T-helper 2 cell treated with Interferon-gamma antibody and Interleukin-4, amounts not matched to agents 5 μg/mL and 100 μg/mL, for 36 hours (primary cell): ENCODE measurements at regions not wholly inside any gene's neighbourhood (a gene's known extent, or its start where the extent isn't known, plus 50 kb on each side); places are given as distances from the start of the nearest gene placed in this dataset.
"Not testable (repeated sequence)": the region's sequence is repeated elsewhere in the genome, so short reads cannot be mapped to it uniquely, and the experiment has no call there.

Source experiments
- DNase-seq: peaks from one replicate; pipeline ENCODE4 v3.0.0; 2021; ENCODE audit warnings: low spot score
- H3K27ac Mint-ChIP-seq: one replicate; pipeline ENCODE4 v1.8.0; 2021; ENCODE audit warnings: mild to moderate bottlenecking, mixed read lengths
- H3K27me3 Mint-ChIP-seq: one replicate; pipeline ENCODE4 v1.8.0; 2021; ENCODE audit warnings: low read depth, mixed read lengths
- H3K36me3 Mint-ChIP-seq: one replicate; pipeline ENCODE4 v1.8.0; 2021; ENCODE audit warnings: low read depth, mixed read lengths
- H3K4me1 Mint-ChIP-seq: one replicate; pipeline ENCODE4 v1.8.0; 2021; ENCODE audit warnings: low read depth, mixed read lengths
- H3K4me3 Mint-ChIP-seq: one replicate; pipeline ENCODE4 v1.8.0; 2022; ENCODE audit warnings: mild to moderate bottlenecking, moderate library complexity, mixed read lengths
- H3K9me3 Mint-ChIP-seq: one replicate; pipeline ENCODE4 v1.8.0; 2021; ENCODE audit warnings: mixed read lengths

DNA sequence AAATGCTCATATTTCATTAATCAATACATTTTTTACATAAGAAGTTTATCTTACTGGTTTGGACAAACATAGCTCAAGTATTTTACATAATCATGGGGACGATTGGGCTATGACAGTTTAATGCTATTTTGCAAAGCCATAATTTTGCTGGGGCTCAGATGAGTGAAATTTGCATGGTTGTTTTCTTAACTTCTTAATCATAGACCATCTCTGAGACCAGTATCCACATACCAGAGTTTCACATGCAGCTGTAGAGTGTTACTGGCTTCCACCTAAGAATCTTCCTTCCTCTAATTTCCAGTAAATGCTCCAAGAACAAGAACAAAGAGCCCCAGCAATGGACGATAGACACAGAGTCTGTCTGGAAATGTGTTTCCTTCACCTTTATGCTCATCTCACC, 303.0 kb upstream of the TMEM132C start:
- H3K27ac Mint-ChIP-seq: no peak overlapping the region
- H3K4me1 Mint-ChIP-seq: no peaks in the 10 kb centered on the region
- H3K4me3 Mint-ChIP-seq: no peak overlapping the region
- DNase-seq: no peak
- H3K9me3 Mint-ChIP-seq: peaks cover 28% of the 10 kb centered on the region
- no peaks in the 10 kb centered on the region for H3K27me3 Mint-ChIP-seq
- H3K36me3 Mint-ChIP-seq: no peaks in the 10 kb centered on the region

DNA sequence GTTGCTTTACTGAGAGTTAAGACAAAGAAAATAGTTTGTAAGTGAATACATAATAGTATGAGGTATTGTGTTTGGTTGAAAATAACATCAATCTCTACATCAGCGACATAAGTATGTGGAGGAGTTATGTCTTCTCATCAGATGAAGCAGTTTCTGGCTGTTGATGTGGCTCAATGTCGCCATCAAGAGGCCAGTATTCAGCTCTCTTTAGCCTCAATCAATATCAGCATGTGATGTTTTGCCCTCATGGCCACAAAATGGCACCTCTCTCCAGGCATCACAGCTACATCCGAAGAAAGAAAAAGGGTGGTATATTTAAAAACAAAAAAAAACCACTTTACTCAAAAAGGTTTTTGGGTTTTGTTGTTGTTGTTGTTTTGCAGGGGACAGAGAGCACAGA, 302.3 kb upstream of the TMEM132C start:
- Mint-ChIP-seq H3K4me3 (no peak overlapping the region), H3K4me1 (no peaks in the 10 kb centered on the region), H3K27ac (no peak overlapping the region), H3K36me3 (no peaks in the 10 kb centered on the region), H3K27me3 (no peaks in the 10 kb centered on the region), H3K9me3 (peaks cover 32% of the 10 kb centered on the region)
- no peak for DNase-seq

DNA sequence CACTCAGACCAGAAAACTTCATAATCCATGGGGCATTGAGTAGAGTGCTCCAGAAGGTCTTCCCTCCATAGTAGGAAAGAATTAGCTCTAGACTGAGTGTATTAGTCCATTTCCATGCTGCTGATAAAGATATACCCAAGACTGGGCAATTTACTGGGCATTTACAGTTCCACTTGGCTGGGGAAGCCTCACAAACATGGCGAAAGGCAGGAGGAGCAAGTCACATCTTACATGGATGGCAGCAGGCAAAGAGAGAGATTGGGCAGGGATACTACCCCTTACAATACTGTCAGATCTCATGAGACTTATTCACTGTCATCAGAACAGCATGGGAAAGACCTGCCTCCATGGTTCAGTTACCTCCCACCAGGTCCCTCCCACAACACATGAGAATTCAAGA, 300.6 kb upstream of the TMEM132C start:
- Mint-ChIP-seq H3K4me3 (no peak overlapping the region), H3K27me3 (no peaks in the 10 kb centered on the region), H3K27ac (no peak overlapping the region), H3K36me3 (no peaks in the 10 kb centered on the region), H3K9me3 (peaks cover 27% of the 10 kb centered on the region), H3K4me1 (no peaks in the 10 kb centered on the region)
- DNase-seq: no peak

DNA sequence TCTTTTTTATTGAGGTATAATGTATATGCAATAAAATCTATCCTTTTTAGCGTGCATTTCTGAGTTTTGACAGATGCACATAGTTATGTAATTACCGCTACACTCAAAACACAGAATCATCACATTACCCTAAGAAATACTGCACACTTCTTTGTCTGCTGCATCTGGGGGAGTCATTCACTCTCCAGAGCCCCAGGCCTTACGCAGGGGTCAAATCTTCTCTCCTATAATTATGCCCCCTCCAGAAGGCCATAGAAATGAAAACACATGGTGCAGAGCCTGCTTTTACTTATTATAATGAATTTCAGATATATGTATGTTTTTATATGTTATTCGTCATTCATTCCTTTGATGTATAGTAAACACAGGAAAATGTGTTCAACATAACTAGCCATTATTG, 296.5 kb upstream of the TMEM132C start:
- DNase-seq: no peak
- no peaks in the 10 kb centered on the region for H3K4me1 Mint-ChIP-seq
- no peaks in the 10 kb centered on the region for H3K36me3 Mint-ChIP-seq
- no peaks in the 10 kb centered on the region for H3K27me3 Mint-ChIP-seq
- no peak overlapping the region for H3K4me3 Mint-ChIP-seq
- H3K27ac Mint-ChIP-seq: no peak overlapping the region
- peaks cover 38% of the 10 kb centered on the region for H3K9me3 Mint-ChIP-seq

DNA sequence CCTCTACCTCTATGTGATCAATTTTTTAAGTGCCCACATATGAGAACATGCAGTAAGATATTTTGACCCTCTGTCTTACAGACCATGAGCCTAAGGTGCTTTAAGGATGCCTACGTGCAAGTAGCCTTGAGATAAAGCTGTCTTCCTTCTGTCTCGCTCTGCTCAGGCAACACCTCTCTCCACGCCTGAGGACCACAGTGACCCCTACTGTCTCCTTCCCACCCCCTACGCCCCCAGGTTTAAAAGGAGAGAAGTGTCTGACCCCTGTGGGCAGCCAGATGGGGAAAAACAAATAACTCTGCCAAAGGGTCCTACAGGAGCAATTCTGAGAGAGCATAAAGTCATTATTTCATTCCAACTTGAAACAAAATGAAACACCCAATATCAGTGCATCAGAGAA, 286.4 kb upstream of the TMEM132C start:
- no peaks in the 10 kb centered on the region for H3K36me3 Mint-ChIP-seq
- DNase-seq: no peak
- H3K9me3 Mint-ChIP-seq: peaks cover 54% of the 10 kb centered on the region
- H3K4me1 Mint-ChIP-seq: no peaks in the 10 kb centered on the region
- H3K27ac Mint-ChIP-seq: no peak overlapping the region
- H3K4me3 Mint-ChIP-seq: no peak overlapping the region
- H3K27me3 Mint-ChIP-seq: no peaks in the 10 kb centered on the region

DNA sequence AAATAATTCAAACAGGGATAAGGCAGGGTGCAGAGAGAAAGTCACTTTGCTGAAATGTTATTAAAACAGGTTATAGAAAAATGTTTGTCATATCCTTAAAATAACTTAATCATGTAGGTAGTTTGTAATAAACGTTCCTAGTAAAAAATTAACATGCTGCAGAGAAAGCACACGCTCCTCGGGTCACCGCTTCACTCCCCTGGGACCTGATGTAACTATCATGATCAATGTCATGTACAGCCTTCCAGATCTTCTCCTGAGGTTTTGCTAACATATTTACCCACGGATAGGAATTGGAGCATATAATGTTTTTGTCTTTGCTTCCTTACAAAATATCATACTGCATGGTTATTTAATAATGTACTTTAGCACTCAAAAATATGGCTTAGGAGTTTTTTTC, 285.1 kb upstream of the TMEM132C start:
- Mint-ChIP-seq H3K36me3 (no peaks in the 10 kb centered on the region), H3K9me3 (peaks cover 53% of the 10 kb centered on the region), H3K4me1 (no peaks in the 10 kb centered on the region), H3K27me3 (no peaks in the 10 kb centered on the region), H3K4me3 (no peak overlapping the region), H3K27ac (no peak overlapping the region)
- DNase-seq: no peak

DNA sequence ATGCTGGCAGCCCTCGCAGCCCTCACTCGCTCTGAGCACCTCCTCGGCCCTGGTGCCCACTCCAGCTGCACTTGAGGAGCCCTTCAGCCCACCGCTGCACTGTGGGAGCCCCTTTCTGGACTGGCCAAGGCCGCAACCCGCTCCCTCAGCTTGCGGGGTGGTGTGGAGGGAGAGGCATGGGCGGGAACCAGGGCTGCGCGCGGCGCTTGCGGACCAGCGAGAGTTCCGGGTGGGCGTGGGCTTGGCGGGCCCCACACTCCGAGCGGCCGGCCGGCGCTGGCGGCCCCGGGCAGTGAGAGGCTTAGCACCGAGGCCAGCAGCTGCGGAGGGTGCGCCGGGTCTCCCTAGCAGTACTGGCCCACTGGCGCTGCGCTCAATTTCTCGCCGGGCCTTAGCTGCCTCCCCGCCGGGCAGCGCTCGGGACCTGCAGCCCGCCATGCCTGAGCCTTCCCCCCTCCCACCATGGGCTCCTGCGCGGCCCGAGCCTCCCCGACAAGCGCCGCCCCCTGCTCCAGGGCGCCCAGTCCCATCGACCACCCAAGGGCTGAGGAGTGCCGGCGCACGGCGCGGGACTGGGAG, 283.7 kb upstream of the TMEM132C start:
- H3K4me3 Mint-ChIP-seq, DNase-seq, H3K36me3 Mint-ChIP-seq, H3K27ac Mint-ChIP-seq, H3K4me1 Mint-ChIP-seq, H3K27me3 Mint-ChIP-seq: not testable (repeated sequence)
- peaks cover 45% of the 10 kb centered on the region for H3K9me3 Mint-ChIP-seq

DNA sequence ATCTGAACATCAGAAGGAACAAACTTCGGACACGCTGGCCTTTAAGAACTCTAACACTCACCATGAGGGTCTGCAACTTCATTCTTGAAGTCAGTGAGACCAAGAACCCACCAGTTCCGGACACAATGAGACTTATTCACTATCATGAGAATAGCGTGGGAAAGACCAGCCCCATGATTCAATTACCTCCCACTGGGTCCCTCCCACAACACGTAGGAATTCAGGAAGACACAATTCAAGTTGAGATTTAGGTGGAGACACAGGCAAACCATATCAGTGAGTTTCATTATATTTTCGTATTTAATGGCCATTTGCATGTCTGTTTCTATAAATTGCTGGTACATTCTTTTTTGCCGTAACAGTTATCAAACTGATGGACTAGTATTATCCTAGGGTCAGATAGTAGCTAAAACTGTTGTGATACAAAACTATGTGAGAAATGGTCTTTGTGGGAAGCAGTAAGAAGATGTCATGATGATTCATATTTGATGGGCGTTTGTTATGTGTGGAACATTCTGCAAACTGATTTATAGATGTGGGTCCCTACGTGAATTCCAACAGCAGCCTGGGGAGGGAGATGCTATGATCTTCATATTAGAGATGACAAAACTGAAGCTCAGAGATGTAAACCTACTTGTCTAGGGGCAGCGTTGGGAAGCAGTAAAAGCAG, 282.4 kb upstream of the TMEM132C start:
- H3K4me1 Mint-ChIP-seq: no peaks in the 10 kb centered on the region
- H3K36me3 Mint-ChIP-seq: no peaks in the 10 kb centered on the region
- H3K27ac Mint-ChIP-seq: no peak overlapping the region
- peaks cover 41% of the 10 kb centered on the region for H3K9me3 Mint-ChIP-seq
- H3K27me3 Mint-ChIP-seq: no peaks in the 10 kb centered on the region
- no peak for DNase-seq
- no peak overlapping the region for H3K4me3 Mint-ChIP-seq

DNA sequence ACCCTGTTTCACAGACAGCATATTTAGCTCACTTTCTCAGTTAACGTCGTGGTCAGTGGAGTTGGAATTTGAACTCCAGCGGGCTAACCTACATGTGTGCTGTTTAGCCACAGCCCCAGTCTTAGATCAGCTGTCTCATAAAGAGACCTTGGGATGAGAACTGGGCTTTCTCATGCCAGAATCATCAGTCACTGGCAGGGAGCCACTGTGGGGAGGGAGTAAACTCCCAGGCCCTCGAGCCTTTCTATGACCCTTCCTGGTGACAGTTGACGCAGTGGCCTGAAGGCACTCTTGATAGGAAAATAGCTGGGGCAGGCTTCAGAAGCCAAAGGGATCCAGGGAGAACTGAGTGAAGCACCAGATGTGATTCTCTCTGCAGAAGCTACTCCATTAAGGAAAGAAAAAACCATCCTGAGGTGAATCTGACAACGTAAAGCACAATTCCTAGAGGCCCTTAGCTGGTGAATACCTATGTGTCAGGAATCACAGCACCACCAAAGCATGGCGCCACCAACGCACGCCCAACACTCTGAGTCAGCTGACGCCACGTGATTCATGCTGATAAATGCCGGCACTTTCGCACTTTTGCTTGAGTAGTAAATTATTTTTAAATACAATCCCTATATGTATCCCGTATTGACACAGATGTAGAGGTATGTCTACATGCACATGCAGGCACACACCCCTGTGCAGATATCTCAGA, 279.6 kb upstream of the TMEM132C start:
- H3K36me3 Mint-ChIP-seq: no peaks in the 10 kb centered on the region
- no peak overlapping the region for H3K27ac Mint-ChIP-seq
- peaks cover 39% of the 10 kb centered on the region for H3K9me3 Mint-ChIP-seq

DNA sequence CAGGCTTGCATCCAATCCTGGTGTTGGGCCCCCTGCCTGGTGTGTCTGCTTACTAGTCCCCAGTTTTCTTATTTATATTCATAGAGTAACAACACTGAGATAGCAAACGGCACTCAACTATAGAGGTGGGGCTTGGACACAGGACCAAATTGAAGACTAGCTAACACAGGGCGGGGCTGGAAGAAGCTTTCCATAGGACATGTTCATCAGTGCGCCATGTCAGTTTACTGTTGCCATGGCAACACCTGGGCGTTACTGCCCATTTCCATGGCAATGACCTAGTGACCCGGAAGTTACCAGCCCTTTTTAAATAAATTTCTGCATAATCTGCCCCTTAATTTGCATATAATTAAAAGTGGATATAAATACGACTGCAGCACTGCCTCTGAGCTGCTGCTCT, 275.5 kb upstream of the TMEM132C start:
- H3K27ac Mint-ChIP-seq: no peak overlapping the region
- DNase-seq: no peak
- no peak overlapping the region for H3K4me3 Mint-ChIP-seq
- no peaks in the 10 kb centered on the region for H3K36me3 Mint-ChIP-seq
- no peaks in the 10 kb centered on the region for H3K27me3 Mint-ChIP-seq
- no peaks in the 10 kb centered on the region for H3K4me1 Mint-ChIP-seq
- peaks cover 35% of the 10 kb centered on the region for H3K9me3 Mint-ChIP-seq

More for the DNA sequence above, 279.6 kb upstream of the TMEM132C start:
- Mint-ChIP-seq H3K4me1 (no peaks in the 10 kb centered on the region), H3K4me3 (no peak overlapping the region), H3K27me3 (no peaks in the 10 kb centered on the region)
- DNase-seq: no peak

DNA sequence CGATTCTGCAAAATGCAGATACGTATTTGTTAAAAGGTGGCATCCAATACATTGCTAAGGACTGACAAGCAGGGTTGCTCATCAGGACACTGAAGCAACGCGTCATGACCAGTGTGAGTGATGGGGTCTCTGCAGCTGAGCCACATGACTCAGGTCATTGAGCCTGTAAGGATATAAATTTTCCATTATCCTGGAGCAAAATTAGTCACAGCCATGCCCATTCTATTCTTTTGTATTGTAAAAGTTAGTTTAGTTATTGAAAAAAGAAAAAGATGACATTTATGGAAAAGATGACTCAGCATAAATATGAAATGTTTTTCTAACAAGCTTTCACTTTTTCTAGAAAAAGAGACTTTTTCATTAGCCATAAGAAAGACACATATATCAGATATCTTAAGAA, 268.0 kb upstream of the TMEM132C start:
- peaks cover 37% of the 10 kb centered on the region for H3K9me3 Mint-ChIP-seq
- no peaks in the 10 kb centered on the region for H3K27me3 Mint-ChIP-seq
- no peak overlapping the region for H3K4me3 Mint-ChIP-seq
- H3K36me3 Mint-ChIP-seq: no peaks in the 10 kb centered on the region
- H3K27ac Mint-ChIP-seq: no peak overlapping the region
- no peak for DNase-seq
- H3K4me1 Mint-ChIP-seq: no peaks in the 10 kb centered on the region

DNA sequence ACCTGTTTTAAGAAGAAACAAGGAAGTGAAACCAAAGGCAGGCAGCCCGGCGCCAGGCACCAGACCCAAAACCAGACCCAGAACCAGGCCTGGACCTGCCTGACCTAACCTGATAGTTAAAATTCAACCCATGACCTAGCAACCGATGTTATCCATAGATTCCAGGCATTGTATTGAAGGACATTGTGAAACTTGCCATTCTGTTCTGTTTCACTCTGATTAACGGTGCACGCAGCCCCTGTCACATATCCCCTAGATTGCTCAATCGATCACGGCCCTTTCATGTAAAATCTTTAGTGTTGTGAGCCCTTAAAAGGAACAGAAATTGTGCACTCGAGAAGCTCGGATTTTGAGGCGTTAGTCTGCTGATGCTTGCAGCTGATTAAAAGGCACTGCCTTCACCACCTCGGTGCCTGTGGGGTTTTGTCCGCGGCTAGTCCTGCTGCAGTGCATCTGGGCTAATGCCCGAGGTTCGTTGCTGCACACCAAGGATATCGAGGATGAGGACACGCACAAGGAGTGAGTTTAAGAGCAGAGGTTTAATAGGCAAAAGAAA, 262.5 kb upstream of the TMEM132C start:
- no peak for DNase-seq
- no peak overlapping the region for H3K27ac Mint-ChIP-seq
- H3K36me3 Mint-ChIP-seq: no peaks in the 10 kb centered on the region
- H3K4me3 Mint-ChIP-seq: no peak overlapping the region
- peaks cover 34% of the 10 kb centered on the region for H3K9me3 Mint-ChIP-seq
- H3K4me1 Mint-ChIP-seq: no peaks in the 10 kb centered on the region
- H3K27me3 Mint-ChIP-seq: no peaks in the 10 kb centered on the region

DNA sequence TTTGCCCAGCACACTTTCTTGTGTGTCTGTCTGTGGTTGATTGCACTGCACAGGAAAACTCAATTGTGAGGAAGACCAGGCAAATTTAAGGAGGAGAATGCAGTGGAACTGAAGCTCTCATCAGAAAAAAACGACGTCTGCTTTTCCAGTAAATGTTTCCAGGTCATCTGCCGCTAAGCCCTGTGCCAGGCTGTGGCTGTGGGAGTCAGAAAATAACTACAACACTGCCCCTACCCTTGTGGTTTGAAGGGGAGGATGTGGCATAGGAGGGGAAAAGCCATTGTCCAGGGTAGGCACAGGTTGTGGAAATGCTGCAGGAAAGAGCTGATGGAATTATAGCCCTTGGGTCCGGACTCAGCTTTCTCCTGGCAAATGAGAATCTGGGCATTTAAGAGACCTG, 259.7 kb upstream of the TMEM132C start:
- Mint-ChIP-seq H3K4me1 (no peaks in the 10 kb centered on the region), H3K36me3 (no peaks in the 10 kb centered on the region), H3K27ac (no peak overlapping the region), H3K4me3 (no peak overlapping the region), H3K27me3 (no peaks in the 10 kb centered on the region), H3K9me3 (peaks cover 20% of the 10 kb centered on the region)
- DNase-seq: no peak

DNA sequence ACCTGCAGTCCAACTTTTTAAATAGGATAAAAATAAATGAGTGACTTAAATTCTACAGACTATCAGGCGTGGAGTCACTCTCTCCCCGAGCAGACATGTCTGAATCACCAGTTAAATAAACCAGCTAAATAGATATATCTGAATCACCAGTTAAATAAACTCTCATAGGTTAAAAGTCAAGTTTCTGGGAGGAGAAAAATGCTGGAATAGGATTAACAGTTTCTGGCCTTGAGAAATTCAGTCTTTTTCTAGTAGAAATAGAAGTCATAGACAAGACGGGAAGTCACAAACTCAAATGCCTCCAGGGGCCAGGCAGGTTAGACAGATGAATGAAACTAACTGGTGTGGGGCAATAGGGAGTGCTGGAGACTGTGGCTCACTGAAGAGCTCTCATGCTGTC, 258.6 kb upstream of the TMEM132C start:
- no peak for DNase-seq
- Mint-ChIP-seq H3K4me3 (no peak overlapping the region), H3K9me3 (peaks cover 12% of the 10 kb centered on the region), H3K27ac (no peak overlapping the region), H3K36me3 (no peaks in the 10 kb centered on the region), H3K27me3 (no peaks in the 10 kb centered on the region), H3K4me1 (no peaks in the 10 kb centered on the region)
